Epithelial cell of esophagus (primary cell): ENCODE measurements at regions not wholly inside any gene's neighbourhood (a gene's known extent, or its start where the extent isn't known, plus 50 kb on each side); places are given as distances from the start of the nearest gene placed in this dataset.

Source experiments
- DNase-seq: peaks from one replicate; pipeline ENCODE4 v3.0.0; 2010; ENCODE audit warnings: low read depth
- H3K4me3 ChIP-seq: 2 replicates; pipeline ENCODE4 v1.5.1; 2011; ENCODE audit warnings: mild to moderate bottlenecking, low read length, control low read depth
- TF ChIP-seq, protein P1 (sequence below): IDR thresholded peaks from 2 replicates; pipeline ENCODE4 v1.5.1; 2011; ENCODE audit warnings: low read depth, mild to moderate bottlenecking, low read length, control low read depth, inconsistent platforms; ENCODE audit not compliant: insufficient read depth; ENCODE audit errors: missing control alignments

DNA sequence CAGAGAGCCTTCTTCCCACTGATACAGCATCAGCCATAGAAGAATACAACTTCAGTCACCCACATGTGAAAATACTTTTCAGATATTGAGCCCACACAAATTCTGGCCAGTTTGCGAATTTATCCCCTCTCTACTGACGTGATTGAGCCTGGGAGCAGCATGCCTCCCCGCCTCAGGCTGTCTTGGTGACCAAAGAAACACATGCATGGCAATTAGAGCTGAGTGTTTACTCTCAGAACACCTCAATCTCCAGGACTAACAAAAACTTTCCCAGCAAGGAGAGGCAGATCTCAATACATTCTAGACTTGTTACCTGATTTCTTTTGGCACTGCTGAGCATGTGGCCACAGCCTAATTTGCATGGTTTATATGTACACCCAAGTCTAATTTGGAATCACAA is 122.5 kb downstream of the TMEM26 start:
- DNase-seq, result no peak
- TF ChIP-seq, protein P1, sequence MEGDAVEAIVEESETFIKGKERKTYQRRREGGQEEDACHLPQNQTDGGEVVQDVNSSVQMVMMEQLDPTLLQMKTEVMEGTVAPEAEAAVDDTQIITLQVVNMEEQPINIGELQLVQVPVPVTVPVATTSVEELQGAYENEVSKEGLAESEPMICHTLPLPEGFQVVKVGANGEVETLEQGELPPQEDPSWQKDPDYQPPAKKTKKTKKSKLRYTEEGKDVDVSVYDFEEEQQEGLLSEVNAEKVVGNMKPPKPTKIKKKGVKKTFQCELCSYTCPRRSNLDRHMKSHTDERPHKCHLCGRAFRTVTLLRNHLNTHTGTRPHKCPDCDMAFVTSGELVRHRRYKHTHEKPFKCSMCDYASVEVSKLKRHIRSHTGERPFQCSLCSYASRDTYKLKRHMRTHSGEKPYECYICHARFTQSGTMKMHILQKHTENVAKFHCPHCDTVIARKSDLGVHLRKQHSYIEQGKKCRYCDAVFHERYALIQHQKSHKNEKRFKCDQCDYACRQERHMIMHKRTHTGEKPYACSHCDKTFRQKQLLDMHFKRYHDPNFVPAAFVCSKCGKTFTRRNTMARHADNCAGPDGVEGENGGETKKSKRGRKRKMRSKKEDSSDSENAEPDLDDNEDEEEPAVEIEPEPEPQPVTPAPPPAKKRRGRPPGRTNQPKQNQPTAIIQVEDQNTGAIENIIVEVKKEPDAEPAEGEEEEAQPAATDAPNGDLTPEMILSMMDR, result no peak

DNA sequence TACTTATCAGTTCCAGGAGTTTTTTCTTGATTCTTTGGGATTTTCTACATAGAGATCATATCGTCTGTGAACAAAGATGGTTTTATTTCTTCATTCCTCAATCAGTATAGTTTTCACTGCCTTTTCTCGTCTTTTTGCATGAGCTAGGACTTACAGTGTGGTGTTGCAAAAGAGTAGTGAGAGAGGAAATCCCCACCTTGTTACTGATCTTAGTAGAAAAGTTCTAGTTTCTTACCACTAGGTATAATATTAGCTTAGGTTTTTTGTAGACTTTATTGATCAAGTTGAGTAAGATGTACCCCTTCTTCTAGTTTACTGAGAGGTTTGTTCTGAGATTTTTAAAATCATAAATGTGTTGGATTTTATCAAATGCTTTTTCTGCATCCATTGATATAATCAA is 123.3 kb downstream of the TMEM26 start:
- no peak for DNase-seq
- no peak overlapping the region for H3K4me3 ChIP-seq
- TF ChIP-seq, protein P1, result no peak

More for the DNA sequence above, 122.5 kb downstream of the TMEM26 start:
- no peak overlapping the region for H3K4me3 ChIP-seq

DNA sequence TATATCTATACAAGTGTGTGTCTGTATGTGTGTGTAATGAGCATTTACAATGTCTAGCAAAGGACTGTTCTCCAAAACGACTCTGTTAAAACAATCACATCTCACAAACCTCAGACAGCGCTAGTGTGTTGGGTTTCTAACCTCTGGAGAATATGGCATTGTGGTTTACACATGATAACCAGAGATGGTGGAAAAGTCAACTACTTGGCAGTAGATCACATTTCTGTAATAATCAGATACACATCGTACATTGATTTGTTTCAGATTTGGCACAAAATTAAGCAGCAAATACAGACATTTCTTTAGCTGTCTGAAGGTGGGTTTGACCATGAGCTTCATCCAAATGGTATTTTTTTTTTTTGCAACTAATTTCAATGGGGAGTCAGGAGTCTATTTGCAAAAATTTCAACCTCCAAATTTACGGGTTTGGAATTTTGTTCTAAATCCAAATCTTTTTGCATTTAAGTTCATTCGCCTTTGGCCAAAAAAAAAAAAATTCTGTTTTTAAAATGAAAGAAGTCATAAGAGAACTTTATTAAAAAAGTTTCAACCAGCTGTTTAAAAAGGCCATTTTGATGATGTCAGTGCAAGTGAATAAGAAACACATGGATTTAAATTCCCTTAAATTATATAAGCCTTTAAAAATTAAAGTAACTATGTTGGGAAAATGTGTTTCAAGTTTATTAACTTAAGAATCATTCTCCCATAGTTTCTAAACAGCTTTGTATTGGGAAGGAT is 127.8 kb downstream of the TMEM26 start:
- no peak overlapping the region for H3K4me3 ChIP-seq
- TF ChIP-seq, protein P1, result no peak
- DNase-seq, result no peak

DNA sequence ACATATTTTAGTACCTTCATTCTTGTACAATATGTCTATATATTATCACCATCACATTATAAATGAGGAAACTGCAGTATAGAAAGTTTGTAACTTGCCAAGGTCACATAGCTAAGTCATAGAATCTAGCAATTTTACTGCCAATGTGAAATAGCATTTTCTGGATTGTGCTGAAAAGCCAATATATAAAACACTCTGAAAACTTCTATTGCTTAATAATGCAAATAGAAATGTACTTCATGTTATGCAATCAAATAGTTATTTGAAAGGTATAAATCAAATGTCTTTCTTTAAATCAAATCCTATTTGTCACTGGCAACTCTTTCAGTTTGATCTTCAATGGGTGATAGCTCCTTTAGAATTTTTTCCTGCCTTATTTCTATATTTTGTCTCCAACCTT is 129.5 kb downstream of the TMEM26 start:
- TF ChIP-seq, protein P1, result no peak
- no peak for DNase-seq
- no peak overlapping the region for H3K4me3 ChIP-seq

DNA sequence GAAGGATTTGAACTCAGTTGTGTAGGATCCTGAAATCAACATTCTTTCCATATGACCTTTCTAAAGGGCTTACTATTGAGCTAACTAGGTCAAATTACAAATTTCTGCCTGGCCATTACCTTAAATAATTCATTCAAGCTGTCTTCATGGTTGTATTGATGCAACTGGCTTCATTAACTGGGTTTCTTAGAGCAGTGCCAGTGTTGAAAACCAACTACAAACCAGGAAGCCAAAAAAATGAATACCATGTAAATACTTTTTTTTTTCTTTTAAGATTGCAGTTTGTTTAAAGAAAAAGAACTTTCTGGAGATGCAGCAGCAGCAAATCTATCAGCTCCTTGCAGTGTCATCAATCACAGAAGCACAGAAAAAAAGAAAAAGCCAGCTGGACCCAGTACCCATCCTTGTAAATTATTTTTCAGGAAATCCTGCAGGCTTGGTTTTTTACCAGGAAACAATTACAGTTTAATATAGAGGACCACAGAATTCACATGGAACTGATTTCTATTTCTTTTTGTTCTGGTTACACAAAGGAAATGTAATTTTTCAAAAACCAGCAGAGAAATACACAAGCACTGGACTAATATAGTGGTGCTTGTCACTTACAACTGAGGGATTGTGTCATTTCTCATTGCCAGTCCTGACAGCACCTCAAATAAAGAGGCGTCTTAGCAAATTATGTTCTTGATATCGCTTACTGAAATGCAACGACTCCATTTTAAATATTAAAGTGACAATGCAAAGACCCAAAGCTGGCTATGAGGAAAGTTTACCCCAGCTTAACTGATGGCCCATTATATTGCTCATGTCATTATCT is 131.9 kb downstream of the TMEM26 start:
- H3K4me3 ChIP-seq, result no peak overlapping the region
- no peak for DNase-seq
- TF ChIP-seq, protein P1, result no peak

DNA sequence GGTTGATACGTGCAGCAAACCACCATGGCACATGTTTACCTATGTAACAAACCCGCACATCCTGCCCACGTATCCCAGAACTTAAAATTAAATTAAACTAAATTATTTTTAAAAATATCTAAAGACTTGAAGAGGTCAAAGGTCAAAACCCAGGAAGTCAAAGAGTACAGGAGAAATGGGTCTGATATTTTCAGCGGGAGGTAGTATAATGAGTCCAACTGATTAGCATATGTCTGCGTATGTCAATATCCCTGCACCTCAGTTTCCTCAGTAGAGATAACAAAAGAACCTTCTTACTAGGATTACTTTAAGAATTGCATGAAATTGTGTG is 133.0 kb downstream of the TMEM26 start:
- no peak for DNase-seq
- H3K4me3 ChIP-seq, result no peak overlapping the region
- TF ChIP-seq, protein P1, result no peak
